PFSK-1 (cell line): ENCODE measurements at regions not wholly inside any gene's neighbourhood (a gene's known extent, or its start where the extent isn't known, plus 50 kb on each side); places are given as distances from the start of the nearest gene placed in this dataset.

ENCODE experiments used
- POLR2AphosphoS5 ChIP-seq: IDR thresholded peaks from 2 replicates; pipeline ENCODE4 v1.6.1; 2012; ENCODE audit warnings: low read depth, mild to moderate bottlenecking, control low read depth, low read length, moderate library complexity
- REST ChIP-seq, 2 experiments: IDR thresholded peaks; 2 replicates each; pipeline versions ENCODE4 v1.6.1 to v1.8.0; 2011 to 2012; ENCODE audit warnings: low read depth in 2 of 2, low read length in 2 of 2, control low read depth in 1 of 2, inconsistent platforms in 1 of 2, mild to moderate bottlenecking in 1 of 2, moderate library complexity in 1 of 2; ENCODE audit not compliant: insufficient read depth in 1 of 2

DNA sequence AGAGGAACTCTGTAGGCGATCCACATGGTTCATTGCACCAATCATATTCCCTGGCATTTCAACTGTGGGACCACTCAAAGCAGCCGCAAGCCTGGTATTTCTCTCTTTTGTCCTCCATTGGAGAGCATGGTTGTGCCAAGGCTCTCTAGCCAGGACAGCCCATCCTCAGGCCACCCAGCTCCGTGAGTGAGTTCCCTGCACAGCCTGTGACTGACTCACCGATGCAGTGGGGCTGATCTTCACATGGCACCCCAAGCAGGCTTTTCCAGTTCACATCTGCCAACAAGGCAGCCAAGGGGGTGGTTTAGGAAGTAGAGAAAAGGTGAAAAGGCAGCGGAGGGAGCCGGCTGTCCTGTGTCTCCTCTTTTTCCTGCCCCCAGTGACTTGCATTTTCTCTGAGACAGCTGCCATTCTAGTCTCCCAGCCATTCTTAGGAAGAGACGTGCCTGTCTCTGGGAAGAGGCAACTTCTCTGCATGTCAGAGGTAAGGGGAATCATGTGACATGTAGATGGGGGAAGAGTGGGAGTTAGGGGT is 69.2 kb downstream of the MID1IP1 start:
- TF ChIP-seq REST (IDR thresholded peaks at IDR 0.05; ENCODE audit: insufficient read depth in 1 of 2, low read depth in 2 of 2, low read length in 2 of 2) (no peak), POLR2AphosphoS5 (no peak)
